MCF 10A (cell line): ENCODE measurements at regions not wholly inside any gene's neighbourhood (a gene's known extent, or its start where the extent isn't known, plus 50 kb on each side); places are given as distances from the start of the nearest gene placed in this dataset.

Experiments
- BruUV-seq: library from RNA; stranded (reverse); fragments of 400-500 nt; replicated peaks from 2 replicates; lab custom pipeline; 2021; lab: Mats Ljungman, UMichigan
- CTCF ChIA-PET: fragments of 300-600 bp; sonication (Branson Sonifier 250); formaldehyde crosslinking; extraction: SDS; loops from one replicate; lab custom pipeline; 2021; ENCODE audit warnings: antibody characterized with exemption, inconsistent platforms; lab: Yijun Ruan, JAX
- POLR2A ChIA-PET: fragments of 300-600, 350-650 bp; sonication (Branson Sonifier 250); formaldehyde crosslinking; extraction: SDS; loops from one replicate; lab custom pipeline; 2020; ENCODE audit warnings: antibody characterized with exemption, inconsistent platforms; lab: Yijun Ruan, JAX
- DNase-seq: peaks from one replicate; pipeline ENCODE4 v3.0.0-alpha.2; 2018; ENCODE audit not compliant: unreplicated experiment
- H3K27ac Mint-ChIP-seq: one replicate; pipeline ENCODE4 v1.8.0; 2022; ENCODE audit warnings: mild to moderate bottlenecking, low read depth, mixed read lengths; ENCODE audit not compliant: unreplicated experiment
- H3K27me3 Mint-ChIP-seq: one replicate; pipeline ENCODE4 v1.8.0; 2022; ENCODE audit warnings: mixed read lengths; ENCODE audit not compliant: insufficient read depth, unreplicated experiment
- H3K36me3 Mint-ChIP-seq: one replicate; pipeline ENCODE4 v1.8.0; 2022; ENCODE audit warnings: mild to moderate bottlenecking, moderate library complexity, mixed read lengths; ENCODE audit not compliant: insufficient read depth, unreplicated experiment
- H3K4me1 Mint-ChIP-seq: one replicate; pipeline ENCODE4 v1.8.0; 2022; ENCODE audit warnings: mixed read lengths; ENCODE audit not compliant: insufficient read depth, unreplicated experiment
- H3K4me3 Mint-ChIP-seq: one replicate; pipeline ENCODE4 v1.8.0; 2022; ENCODE audit warnings: mild to moderate bottlenecking, moderate library complexity, mixed read lengths; ENCODE audit not compliant: unreplicated experiment
- H3K9me3 Mint-ChIP-seq: one replicate; pipeline ENCODE4 v1.8.0; 2022; ENCODE audit warnings: mixed read lengths; ENCODE audit not compliant: unreplicated experiment
- intact Hi-C: fragments of 100-400 bp; cut with micrococcal nuclease; formaldehyde crosslinking; loops from 2 replicates; pipeline ENCODE4 v1.14.1; 2022
- TF ChIP-seq, protein P1 (sequence below): fragments of 200-600 bp; IDR thresholded peaks from one replicate; pipeline ENCODE4 v1.8.0; 2022; ENCODE audit warnings: antibody characterized with exemption, mild to moderate bottlenecking; ENCODE audit not compliant: unreplicated experiment

DNA sequence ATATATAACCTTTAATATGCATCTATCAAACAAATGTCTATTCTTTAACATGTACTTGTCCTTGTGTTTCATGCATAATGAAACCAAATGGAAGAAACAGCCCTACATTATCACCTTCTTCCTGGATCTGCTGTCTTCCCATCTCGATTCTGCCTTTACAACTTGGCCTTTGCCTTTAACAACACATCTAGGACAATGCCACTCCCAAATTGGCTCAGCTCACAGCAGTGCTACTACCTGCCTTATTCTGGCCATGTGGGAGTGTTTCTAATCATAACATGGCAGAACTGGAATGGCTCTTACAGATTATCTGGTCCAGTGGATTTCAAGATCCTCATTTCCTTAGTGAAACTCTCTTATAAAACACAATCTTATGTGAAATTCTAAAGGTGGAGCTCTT, 176.5 kb downstream of the CARTPT start:
- Mint-ChIP-seq H3K4me1 (peaks cover 14% of the 10 kb centered on the region), H3K4me3 (no peak overlapping the region), H3K27ac (no peak overlapping the region), H3K36me3 (peaks cover 2% of the 10 kb centered on the region), H3K27me3 (no peaks in the 10 kb centered on the region), H3K9me3 (no peaks in the 10 kb centered on the region)
- TF ChIP-seq, protein P1, sequence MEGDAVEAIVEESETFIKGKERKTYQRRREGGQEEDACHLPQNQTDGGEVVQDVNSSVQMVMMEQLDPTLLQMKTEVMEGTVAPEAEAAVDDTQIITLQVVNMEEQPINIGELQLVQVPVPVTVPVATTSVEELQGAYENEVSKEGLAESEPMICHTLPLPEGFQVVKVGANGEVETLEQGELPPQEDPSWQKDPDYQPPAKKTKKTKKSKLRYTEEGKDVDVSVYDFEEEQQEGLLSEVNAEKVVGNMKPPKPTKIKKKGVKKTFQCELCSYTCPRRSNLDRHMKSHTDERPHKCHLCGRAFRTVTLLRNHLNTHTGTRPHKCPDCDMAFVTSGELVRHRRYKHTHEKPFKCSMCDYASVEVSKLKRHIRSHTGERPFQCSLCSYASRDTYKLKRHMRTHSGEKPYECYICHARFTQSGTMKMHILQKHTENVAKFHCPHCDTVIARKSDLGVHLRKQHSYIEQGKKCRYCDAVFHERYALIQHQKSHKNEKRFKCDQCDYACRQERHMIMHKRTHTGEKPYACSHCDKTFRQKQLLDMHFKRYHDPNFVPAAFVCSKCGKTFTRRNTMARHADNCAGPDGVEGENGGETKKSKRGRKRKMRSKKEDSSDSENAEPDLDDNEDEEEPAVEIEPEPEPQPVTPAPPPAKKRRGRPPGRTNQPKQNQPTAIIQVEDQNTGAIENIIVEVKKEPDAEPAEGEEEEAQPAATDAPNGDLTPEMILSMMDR = no peak
- ChIA-PET CTCF (no interaction called here), POLR2A (interaction anchor here (1.4 kb wide), 1 partner anchor 9 kb away, joined by 5 read pairs; no protein-coding TSS in a partner anchor)
- intact Hi-C loops = no loop called here
- BruUV-seq = no TSS peak
- no peak for DNase-seq

DNA sequence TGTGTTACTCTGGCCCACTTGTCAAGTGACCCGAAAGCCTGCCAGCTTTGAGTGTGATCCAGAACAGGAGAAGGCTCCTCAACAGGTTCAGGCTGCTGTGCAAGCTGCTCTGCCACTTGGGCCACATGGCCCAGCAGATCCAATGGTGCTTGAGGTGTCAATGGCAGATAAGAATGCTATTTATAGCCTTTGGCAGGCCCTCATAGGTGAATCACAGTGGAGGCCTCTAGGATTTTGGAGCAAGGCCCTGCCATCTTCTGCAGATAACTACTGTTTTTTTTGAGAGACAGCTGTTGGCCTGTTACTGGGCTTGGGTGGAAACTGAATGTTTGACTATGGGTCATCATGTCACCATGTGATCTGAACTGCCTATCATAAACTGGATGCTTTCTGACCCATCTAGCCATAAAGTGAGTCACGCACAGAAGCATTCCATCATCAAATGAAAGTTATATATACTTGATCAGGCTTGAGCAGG, 180.8 kb downstream of the CARTPT start:
- H3K4me1 Mint-ChIP-seq = peaks cover 8% of the 10 kb centered on the region
- no peak overlapping the region for H3K4me3 Mint-ChIP-seq
- H3K9me3 Mint-ChIP-seq = no peaks in the 10 kb centered on the region
- H3K36me3 Mint-ChIP-seq = no peaks in the 10 kb centered on the region
- H3K27ac Mint-ChIP-seq = no peak overlapping the region
- intact Hi-C loops = no loop called here
- no TSS peak for BruUV-seq
- TF ChIP-seq, protein P1 = no peak
- no peak for DNase-seq
- H3K27me3 Mint-ChIP-seq = no peaks in the 10 kb centered on the region
- ChIA-PET POLR2A (no interaction called here), CTCF (no interaction called here)

- Mint-ChIP-seq H3K27ac (no peak overlapping the region), H3K9me3 (peaks cover 4% of the 10 kb centered on the region), H3K36me3 (no peaks in the 10 kb centered on the region), H3K27me3 (no peaks in the 10 kb centered on the region), H3K4me3 (no peak overlapping the region), H3K4me1 (peaks cover 31% of the 10 kb centered on the region)
- TF ChIP-seq, protein P1 = no peak
- BruUV-seq = no TSS peak
- CTCF ChIA-PET = interaction anchor here (0.6 kb wide), 1 partner anchor 1045 kb away, joined by 4 read pairs; no protein-coding TSS in a partner anchor
- POLR2A ChIA-PET = interaction anchor here (0.5 to 1.8 kb wide), 6 partner anchors 8 to 416 kb away, joined by 3 to 5 read pairs (median 3); partner anchors contain the start of gene MRPS27
- intact Hi-C loops = no loop called here
- no peak for DNase-seq
Measured at GRCh38 chr5:71903808-71904207, 184.7 kb downstream of the CARTPT start.

DNA sequence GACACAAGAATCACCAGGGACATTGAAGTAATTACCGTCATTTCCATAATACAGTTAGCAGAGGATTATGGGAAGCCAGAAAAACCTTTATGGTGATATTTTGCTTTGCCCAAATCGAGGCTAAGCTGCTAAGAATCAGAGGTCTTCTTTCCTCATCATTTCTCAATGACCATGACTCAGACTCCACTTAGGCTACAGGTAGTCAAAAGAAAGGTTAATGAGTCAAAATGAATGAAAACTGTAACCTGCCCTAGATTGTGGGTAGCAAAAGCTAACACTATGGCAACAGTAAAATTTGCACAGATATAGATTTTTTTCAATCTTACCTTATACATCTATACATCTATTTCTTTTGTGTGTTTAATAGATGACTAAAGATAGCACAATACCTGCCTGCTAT, 185.8 kb downstream of the CARTPT start:
- BruUV-seq = no TSS peak
- Mint-ChIP-seq H3K4me1 (peaks cover 31% of the 10 kb centered on the region), H3K4me3 (no peak overlapping the region), H3K27me3 (no peaks in the 10 kb centered on the region), H3K27ac (no peak overlapping the region), H3K36me3 (no peaks in the 10 kb centered on the region), H3K9me3 (peaks cover 4% of the 10 kb centered on the region)
- intact Hi-C loops = no loop called here
- DNase-seq = peak; percentile 37
- CTCF ChIA-PET = no interaction called here
- POLR2A ChIA-PET = interaction anchor here (0.5 to 1.8 kb wide), 3 partner anchors 9 to 257 kb away, joined by 4 to 5 read pairs (median 5); no protein-coding TSS in a partner anchor
- TF ChIP-seq, protein P1 = no peak
